BJ (cell line): ENCODE measurements at regions not wholly inside any gene's neighbourhood (a gene's known extent, or its start where the extent isn't known, plus 50 kb on each side); places are given as distances from the start of the nearest gene placed in this dataset.

Experiments
- CTCF ChIA-PET: fragments of 350-600 bp; formaldehyde crosslinking; extraction: SDS; loops from one replicate; lab custom pipeline; 2021; ENCODE audit warnings: antibody characterized with exemption, inconsistent platforms; lab: Yijun Ruan, JAX
- POLR2A ChIA-PET: fragments of 300-600 bp; sonication (Branson Sonifier 250); formaldehyde crosslinking; extraction: SDS; loops from one replicate; lab custom pipeline; 2021; ENCODE audit warnings: antibody characterized with exemption; lab: Charles Lee
- DNase-seq: peaks from one replicate; pipeline ENCODE4 v3.0.0-alpha.2; 2011; ENCODE audit warnings: low read depth
- H3K27me3 ChIP-seq: 2 replicates; pipeline ENCODE4 v1.6.0; 2011; ENCODE audit warnings: low read length; ENCODE audit not compliant: control insufficient read depth, insufficient read depth
- H3K36me3 ChIP-seq: 2 replicates; pipeline ENCODE4 v1.5.1; 2011; ENCODE audit warnings: low read length; ENCODE audit not compliant: control insufficient read depth, insufficient read depth
- H3K4me3 ChIP-seq: 2 replicates; pipeline ENCODE4 v1.5.1; 2011; ENCODE audit warnings: low read depth, mild to moderate bottlenecking, control low read depth, low read length
- CTCF ChIP-seq: IDR thresholded peaks from 2 replicates; pipeline ENCODE4 v1.5.1; 2011; ENCODE audit warnings: low read depth, mild to moderate bottlenecking, control low read depth, inconsistent platforms, low read length, moderate library complexity; ENCODE audit not compliant: insufficient read depth

- no peak for DNase-seq
- TF ChIP-seq CTCF = no peak
- POLR2A ChIA-PET = no interaction called here
- Histone ChIP-seq H3K27me3 (no peaks in the 10 kb centered on the region), H3K4me3 (no peak overlapping the region), H3K36me3 (no peaks in the 10 kb centered on the region)
- CTCF ChIA-PET = no interaction called here
Observed at GRCh38 chr15:26455828-26456227, 317.0 kb downstream of the GABRB3 start.

GRCh38 chr15:26453914-26454313, 319.0 kb downstream of the GABRB3 start:
- CTCF ChIA-PET = no interaction called here
- Histone ChIP-seq H3K4me3 (no peak overlapping the region), H3K36me3 (no peaks in the 10 kb centered on the region), H3K27me3 (no peaks in the 10 kb centered on the region)
- POLR2A ChIA-PET = no interaction called here
- TF ChIP-seq CTCF = no peak
- no peak for DNase-seq

GRCh38 chr15:26451995-26452394, 320.9 kb downstream of the GABRB3 start:
- H3K27me3 ChIP-seq = no peaks in the 10 kb centered on the region
- H3K4me3 ChIP-seq = no peak overlapping the region
- ChIA-PET CTCF (no interaction called here), POLR2A (no interaction called here)
- TF ChIP-seq CTCF = no peak
- no peak for DNase-seq
- no peaks in the 10 kb centered on the region for H3K36me3 ChIP-seq

- Histone ChIP-seq H3K4me3 (no peak overlapping the region), H3K27me3 (no peaks in the 10 kb centered on the region), H3K36me3 (no peaks in the 10 kb centered on the region)
- ChIA-PET POLR2A (no interaction called here), CTCF (no interaction called here)
- DNase-seq = no peak
- TF ChIP-seq CTCF = no peak
Observed at GRCh38 chr15:26449291-26449690, 323.6 kb downstream of the GABRB3 start.

GRCh38 chr15:26443321-26443720, 329.5 kb downstream of the GABRB3 start:
- POLR2A ChIA-PET = no interaction called here
- no peak overlapping the region for H3K4me3 ChIP-seq
- no peaks in the 10 kb centered on the region for H3K36me3 ChIP-seq
- no peak for DNase-seq
- H3K27me3 ChIP-seq = no peaks in the 10 kb centered on the region
- TF ChIP-seq CTCF = no peak
- CTCF ChIA-PET = no interaction called here
